AG04450 (cell line): ENCODE measurements at regions not wholly inside any gene's neighbourhood (a gene's known extent, or its start where the extent isn't known, plus 50 kb on each side); places are given as distances from the start of the nearest gene placed in this dataset.
"Not testable (repeated sequence)": the region's sequence is repeated elsewhere in the genome, so short reads cannot be mapped to it uniquely, and the experiment has no call there.

Source experiments
- CTCF ChIA-PET: fragments of 300-600, 350-600 bp; formaldehyde crosslinking; extraction: SDS; loops from one replicate; lab custom pipeline; 2022; ENCODE audit warnings: antibody characterized with exemption, inconsistent platforms; lab: Charles Lee
- POLR2A ChIA-PET: fragments of 350-600 bp; formaldehyde crosslinking; extraction: SDS; loops from one replicate; lab custom pipeline; 2021; ENCODE audit warnings: antibody characterized with exemption, inconsistent platforms; lab: Yijun Ruan, JAX
- DNase-seq: peaks from one replicate; pipeline ENCODE4 v3.0.0-alpha.2; 2011; ENCODE audit warnings: low read depth, low spot score
- H3K27ac ChIP-seq: one replicate; pipeline ENCODE4 v1.5.1; 2012; ENCODE audit warnings: low read depth, low read length, control low read depth
- H3K27me3 ChIP-seq: one replicate; pipeline ENCODE4 v1.6.0; 2012; ENCODE audit warnings: low read length; ENCODE audit not compliant: control insufficient read depth, insufficient read depth
- H3K4me3 ChIP-seq: 2 replicates; pipeline ENCODE4 v1.5.1; 2011; ENCODE audit warnings: mild to moderate bottlenecking, low read depth, low read length, control low read depth
- H3K9me3 ChIP-seq: 2 replicates; pipeline ENCODE4 v1.5.1; 2012; ENCODE audit warnings: low read length; ENCODE audit not compliant: control insufficient read depth, insufficient read depth
- TF ChIP-seq, protein P1 (sequence below): IDR thresholded peaks from 2 replicates; pipeline ENCODE4 v1.5.1; 2011; ENCODE audit warnings: low read depth, low read length, control low read depth, inconsistent platforms

DNA sequence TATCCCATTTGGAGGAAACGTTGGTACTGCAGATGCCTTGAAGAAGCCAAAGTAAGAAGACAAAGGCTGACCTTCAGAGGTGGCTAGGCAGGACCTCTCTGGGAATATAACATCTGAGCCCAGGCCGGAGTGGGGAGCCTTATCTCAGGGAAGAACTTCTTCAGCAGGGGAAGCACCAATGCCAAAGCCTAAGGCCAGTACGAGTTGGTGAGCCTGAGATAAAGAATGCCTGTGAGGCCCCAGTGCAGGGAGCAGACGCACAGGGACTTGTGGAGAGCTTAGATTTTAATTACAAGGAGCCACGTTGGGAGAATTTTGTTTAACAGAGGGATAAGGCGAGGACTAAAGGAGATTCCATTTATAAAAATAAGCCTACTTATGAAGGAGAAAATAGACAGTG lies 468.8 kb upstream of the RUNX1 start:
- H3K4me3 ChIP-seq = no peak overlapping the region
- no peak for DNase-seq
- H3K9me3 ChIP-seq = no peaks in the 10 kb centered on the region; the same call in 1 of the 2 replicates
- POLR2A ChIA-PET = no interaction called here
- TF ChIP-seq, protein P1, sequence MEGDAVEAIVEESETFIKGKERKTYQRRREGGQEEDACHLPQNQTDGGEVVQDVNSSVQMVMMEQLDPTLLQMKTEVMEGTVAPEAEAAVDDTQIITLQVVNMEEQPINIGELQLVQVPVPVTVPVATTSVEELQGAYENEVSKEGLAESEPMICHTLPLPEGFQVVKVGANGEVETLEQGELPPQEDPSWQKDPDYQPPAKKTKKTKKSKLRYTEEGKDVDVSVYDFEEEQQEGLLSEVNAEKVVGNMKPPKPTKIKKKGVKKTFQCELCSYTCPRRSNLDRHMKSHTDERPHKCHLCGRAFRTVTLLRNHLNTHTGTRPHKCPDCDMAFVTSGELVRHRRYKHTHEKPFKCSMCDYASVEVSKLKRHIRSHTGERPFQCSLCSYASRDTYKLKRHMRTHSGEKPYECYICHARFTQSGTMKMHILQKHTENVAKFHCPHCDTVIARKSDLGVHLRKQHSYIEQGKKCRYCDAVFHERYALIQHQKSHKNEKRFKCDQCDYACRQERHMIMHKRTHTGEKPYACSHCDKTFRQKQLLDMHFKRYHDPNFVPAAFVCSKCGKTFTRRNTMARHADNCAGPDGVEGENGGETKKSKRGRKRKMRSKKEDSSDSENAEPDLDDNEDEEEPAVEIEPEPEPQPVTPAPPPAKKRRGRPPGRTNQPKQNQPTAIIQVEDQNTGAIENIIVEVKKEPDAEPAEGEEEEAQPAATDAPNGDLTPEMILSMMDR = no peak
- CTCF ChIA-PET = no interaction called here
- no peak overlapping the region for H3K27ac ChIP-seq
- no peaks in the 10 kb centered on the region for H3K27me3 ChIP-seq

DNA sequence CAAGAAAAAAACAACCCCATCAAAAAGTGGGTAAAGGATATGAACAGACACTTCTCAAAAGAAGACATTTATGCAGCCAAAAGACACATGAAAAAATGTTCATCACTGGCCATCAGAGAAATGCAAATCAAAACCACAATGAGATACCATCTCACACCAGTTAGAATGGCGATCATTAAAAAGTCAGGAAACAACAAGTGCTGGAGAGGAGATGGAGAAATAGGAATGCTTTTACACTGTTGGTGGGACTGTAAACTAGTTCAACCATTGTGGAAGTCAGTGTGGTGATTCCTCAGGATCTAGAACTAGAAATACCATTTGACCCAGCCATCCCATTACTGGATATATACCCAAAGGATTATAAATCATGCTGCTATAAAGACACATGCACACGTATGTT lies 467.2 kb upstream of the RUNX1 start:
- POLR2A ChIA-PET, H3K4me3 ChIP-seq, H3K9me3 ChIP-seq, DNase-seq, H3K27me3 ChIP-seq, H3K27ac ChIP-seq, CTCF ChIA-PET: not testable (repeated sequence)

DNA sequence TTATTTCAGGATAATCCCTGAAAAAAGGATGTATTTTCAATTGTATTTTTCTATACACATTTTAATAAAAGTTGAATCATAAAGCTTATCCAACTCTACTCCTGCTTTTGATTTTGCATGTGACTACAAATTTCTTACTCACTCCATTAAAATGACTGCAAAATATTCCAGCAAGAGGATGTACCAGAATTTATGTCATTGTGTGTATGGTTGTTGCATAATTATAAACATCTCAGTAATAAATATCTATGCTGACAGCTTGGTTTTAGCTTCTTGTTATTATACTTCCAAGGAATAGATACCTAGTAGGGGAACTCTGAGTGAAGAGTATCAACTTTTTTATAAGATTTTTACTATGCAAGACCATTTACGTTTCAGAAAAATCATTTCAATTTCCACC lies 463.2 kb upstream of the RUNX1 start:
- Histone ChIP-seq H3K9me3 (no peaks in the 10 kb centered on the region; the same call in 1 of the 2 replicates), H3K27ac (no peak overlapping the region), H3K27me3 (no peaks in the 10 kb centered on the region), H3K4me3 (no peak overlapping the region)
- ChIA-PET POLR2A (interaction anchor here (0.6 to 0.9 kb wide), 4 partner anchors 66 to 841 kb away, joined by 3 to 5 read pairs (median 4); no protein-coding TSS in a partner anchor), CTCF (interaction anchor here (0.7 to 1.1 kb wide), 3 partner anchors 22 to 701 kb away, joined by 3 to 4 read pairs (median 4); no protein-coding TSS in a partner anchor)
- TF ChIP-seq, protein P1 = no peak
- DNase-seq = no peak

DNA sequence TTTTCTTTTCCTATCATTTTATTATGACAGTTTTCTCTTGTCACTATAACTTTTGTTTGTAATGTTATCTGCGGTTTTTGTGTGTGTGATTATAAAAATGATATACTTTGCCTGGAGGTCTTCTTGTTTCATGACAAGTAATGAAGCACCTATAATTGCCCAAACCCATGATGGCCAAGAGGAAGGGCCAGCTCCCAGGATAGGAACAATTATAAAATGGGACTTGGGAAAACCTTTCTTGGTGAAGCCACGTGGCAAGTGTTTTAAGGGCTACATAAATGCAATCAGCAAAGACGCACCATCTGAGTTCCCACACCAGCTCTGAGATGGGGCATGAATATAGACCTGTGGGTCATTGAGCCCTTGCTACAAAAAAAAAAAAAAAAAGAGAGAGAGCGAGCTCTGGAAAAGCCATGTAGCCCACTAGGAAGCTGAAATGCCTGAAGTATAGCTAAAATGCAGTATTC lies 462.6 kb upstream of the RUNX1 start:
- H3K27me3 ChIP-seq = no peaks in the 10 kb centered on the region
- H3K27ac ChIP-seq = no peak overlapping the region
- no peak overlapping the region for H3K4me3 ChIP-seq
- CTCF ChIA-PET = interaction anchor here (0.7 to 1.1 kb wide), 3 partner anchors 23 to 700 kb away, joined by 3 to 5 read pairs (median 4); no protein-coding TSS in a partner anchor
- POLR2A ChIA-PET = interaction anchor here (0.6 to 0.9 kb wide), 4 partner anchors 67 to 841 kb away, joined by 3 to 5 read pairs (median 4); no protein-coding TSS in a partner anchor
- no peaks in the 10 kb centered on the region; the same call in 1 of the 2 replicates for H3K9me3 ChIP-seq
- TF ChIP-seq, protein P1 = no peak
- DNase-seq = no peak

DNA sequence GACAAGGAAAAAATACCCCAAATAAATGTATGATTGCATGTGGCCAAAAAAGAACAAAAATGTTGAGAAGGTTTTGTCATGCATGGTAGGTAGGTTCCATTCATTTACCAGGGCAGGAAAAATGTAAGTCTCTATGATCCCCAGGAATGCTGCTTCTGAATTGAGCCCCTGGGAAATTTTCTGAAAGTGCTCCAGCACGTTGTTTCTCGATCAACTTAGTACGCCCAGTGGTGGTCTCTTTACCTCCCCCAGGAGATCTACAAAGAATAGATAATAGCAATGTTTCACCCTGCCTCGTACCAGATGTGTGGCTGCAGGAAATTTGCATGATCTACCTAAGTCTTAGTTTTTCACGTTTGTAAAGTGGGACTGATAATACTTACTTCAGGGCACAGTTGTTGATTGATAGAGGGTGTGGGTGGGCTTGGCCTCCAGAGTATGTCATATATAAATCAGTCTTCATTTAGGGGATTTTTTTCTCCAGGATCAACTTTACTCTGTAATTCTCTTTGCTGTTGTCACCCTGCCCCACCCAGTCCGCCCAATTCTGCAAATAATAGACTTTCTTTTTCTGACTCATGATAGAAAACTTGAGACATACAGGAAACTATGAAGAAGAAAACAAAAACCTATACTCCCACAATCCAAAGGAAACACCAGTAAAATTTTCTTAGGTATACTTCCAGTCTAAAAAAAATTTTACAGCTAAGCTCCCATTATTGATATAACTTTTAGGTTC lies 462.0 kb upstream of the RUNX1 start:
- ChIA-PET POLR2A (interaction anchor here (0.9 kb wide), 1 partner anchor 623 kb away, joined by 3 read pairs; no protein-coding TSS in a partner anchor), CTCF (interaction anchor here (0.7 to 1.1 kb wide), 2 partner anchors 24 to 699 kb away, joined by 3 to 5 read pairs; no protein-coding TSS in a partner anchor)
- Histone ChIP-seq H3K9me3 (no peaks in the 10 kb centered on the region; the same call in 1 of the 2 replicates), H3K27ac (no peak overlapping the region), H3K27me3 (no peaks in the 10 kb centered on the region), H3K4me3 (no peak overlapping the region)
- DNase-seq = no peak
- TF ChIP-seq, protein P1 = no peak
